ENCODE measurements at regions not wholly inside any gene's neighbourhood (a gene's known extent, or its start where the extent isn't known, plus 50 kb on each side); places are given as distances from the start of the nearest gene placed in this dataset.
A peak's percentile ranks its signal among the peaks of the same experiment; 100 is the strongest.

DNA sequence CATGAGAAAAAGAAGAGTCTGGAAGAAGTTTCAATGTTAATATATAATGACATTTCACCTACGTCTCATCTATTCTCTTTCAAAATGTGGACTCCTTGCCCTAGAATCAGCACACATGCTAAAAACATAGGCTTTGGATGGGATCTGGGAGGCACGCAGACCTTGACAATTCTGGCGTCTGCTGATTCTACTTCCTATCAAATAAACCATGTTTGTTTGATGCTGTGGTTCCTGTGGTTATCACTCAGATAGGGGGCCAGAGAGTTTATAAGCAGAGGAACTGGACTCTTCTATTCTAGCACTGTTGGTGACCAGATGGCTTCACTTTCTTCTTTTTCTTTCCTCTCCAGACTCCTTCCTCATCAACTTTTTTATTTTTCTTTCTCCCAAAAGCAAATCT lies 336.8 kb downstream of the DIPK2A start:
- no peak for DNase-seq

DNA sequence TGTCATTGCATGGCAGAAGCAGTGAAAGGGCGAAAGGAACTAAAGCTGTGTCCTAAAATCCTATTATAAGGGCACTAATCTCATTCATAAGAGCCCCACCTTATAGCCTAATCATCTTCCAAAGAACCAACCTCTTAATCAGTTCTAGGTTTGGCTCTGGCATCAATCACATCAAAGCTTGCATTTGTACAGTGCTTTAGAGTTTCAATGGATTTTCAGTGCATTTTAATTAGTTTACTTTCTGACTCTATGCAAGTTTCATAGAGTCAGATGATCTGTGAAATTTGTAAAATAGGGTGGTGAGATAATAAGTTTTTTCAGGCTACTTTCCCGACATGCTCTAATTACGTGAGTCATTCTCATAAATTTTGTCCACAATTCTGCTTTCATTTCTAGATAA lies 341.1 kb downstream of the DIPK2A start:
- DNase-seq, result no peak

DNA sequence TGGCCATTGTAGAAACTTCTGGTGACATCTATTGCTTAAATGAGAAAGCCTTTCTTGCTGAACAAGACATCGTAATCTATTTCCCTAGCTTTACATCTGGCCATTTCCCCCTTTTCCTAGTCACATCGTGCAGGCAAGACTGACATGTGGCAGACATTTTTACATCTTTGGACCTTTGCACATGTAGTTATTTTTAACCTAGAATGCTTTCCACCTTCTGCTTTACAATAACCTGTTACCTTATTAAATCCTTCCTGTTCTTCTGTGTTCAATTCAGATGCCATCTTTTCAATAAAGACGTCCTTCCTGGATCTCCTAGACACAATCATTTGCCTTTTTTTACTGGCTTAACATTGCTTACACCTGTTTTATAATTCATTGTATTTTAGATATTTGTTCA lies 343.3 kb downstream of the DIPK2A start:
- no peak for DNase-seq

DNA sequence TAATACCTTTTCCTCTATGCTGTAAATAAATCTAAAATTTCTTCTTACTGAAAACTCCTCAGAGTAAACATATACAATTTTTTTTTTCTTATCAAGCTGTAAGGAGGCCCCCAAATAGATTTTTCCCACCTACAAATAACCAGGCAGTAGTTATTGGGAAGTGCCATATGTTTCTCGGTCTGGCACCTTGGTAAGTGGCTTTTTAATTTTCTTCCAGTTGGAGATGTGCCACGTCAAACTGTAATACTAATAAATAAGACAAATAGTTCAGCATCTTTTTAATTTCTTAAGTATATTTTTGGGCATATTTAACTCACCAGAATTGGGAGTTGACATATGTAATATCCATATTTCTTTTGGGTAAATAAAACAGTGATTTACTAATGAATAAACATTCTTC lies 346.3 kb downstream of the DIPK2A start:
- peak; percentile 19 for DNase-seq

DNA sequence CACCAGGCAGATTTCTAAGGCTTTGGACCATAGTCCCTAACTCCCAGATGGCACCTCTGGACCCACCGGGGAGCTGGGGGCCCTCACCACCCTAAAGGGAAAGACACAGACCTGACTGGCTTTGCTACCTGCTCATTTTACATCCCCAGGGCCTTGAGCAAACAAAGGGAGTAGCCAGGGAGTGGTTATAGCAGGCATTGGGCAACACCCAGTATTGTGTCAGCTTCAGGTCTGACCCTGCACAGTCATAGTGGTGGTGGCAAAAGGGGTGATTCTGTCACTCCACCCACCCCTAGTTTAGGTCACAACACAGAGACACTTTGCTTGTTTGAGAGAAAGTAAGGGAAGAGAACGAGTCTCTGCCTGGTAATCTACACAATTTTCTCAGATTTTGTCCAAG lies 352.5 kb downstream of the DIPK2A start:
- DNase-seq, result no peak

DNA sequence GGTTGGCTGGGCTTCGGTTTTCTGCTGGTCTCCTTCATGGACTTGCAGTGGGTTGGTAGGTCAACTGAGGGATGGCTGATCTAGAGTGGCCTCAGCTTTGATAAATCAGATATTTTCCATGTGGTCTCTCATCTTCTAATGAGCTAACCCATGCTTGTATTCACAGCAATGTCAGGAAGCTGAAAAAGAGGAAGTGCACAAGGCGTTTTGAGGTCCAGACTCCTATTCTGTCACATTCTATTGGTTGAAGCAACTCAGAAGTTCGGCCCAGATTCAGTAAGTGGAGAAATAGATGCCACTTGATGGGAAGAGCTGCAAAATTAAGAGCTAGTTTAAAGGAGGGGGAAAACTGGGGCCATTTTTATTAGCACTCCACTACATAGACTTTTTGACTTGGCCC lies 361.2 kb downstream of the DIPK2A start:
- DNase-seq, result no peak

DNA sequence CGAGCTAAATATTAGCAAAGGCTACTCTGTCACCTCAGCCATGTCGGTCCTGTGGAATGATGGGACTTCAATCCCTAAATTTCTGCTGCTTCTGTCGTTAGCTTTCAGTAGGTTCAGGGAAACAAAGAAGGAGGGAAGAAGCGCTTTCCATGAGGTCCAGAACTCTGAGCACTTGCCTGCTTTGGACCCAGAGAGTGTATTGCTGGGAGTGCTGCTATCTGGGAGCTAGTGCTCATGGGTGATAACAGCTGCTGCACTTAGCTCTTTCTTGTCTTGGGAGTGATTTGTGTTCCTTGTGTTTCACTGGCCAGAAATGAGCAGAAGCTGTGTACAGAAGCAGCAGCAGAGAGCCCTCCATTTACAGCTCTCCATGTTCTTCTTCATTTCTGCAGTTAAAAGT lies 369.8 kb downstream of the DIPK2A start:
- DNase-seq, result no peak

DNA sequence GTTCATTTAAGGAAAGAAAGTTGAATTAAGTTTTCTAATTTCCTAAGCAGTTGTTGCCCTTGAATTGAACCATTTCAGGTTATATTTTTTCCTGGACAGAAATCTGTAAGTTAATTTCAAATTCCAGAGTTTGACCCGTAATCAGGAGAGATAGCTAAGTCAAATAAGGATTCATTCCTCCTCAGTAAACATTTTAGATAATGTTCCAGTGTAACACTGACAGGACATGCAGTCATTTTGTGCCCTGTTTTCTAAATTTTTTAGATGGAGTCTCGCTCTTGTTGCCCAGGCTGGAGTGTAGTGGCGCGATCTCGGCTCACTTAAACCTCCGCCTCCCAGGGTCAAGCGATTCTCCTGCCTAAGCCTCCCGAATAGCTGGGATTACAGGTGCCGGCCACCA lies 371.7 kb downstream of the DIPK2A start:
- DNase-seq, result no peak

DNA sequence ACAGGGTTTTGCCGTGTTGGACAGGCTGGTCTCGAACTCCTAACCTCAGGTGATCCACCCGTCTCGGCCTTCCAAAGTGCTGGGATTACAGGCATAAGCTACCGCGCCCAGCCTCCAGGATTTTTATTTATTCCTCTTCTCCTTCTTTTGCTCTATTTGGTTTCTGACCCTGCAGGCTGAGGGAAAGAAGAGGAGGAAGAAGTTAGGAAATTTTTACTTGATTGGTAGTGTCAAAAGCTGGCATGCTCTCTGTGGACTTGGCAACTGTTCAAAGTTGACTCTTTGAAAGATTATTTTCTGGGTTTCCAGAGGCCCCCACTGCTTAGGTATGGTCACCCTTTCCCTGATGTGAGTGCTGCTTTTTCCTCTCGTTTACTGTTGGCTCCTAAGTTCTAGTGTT lies 372.2 kb downstream of the DIPK2A start:
- no peak for DNase-seq

DNA sequence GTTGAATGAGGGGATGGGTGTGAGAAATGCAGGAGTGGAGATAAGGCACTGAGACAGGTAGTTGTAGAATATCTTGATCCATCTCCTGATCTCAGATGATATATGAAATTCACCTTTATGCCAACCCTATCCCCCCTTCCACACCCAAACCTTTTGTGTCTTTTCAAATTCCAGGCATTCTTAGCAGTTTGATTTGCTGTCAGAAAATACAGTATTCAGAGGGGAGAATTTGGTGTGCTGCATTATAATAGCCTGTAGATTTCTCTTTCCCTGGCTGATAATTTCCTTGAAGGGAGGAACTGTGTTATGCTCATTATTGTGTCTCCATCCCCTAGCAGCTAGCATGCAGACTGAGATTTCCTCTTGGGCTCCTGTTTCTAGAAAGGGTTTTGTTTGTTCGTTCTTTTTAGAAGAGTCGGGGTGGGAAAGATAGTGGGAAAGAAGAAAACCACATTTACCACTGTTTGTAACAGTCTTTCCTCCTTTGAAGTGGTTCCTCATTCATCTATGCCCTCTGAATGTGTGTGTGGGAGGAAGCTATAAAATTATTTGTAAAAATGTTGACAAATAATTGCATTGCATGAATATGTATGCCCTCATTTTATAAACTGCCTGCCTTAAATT lies 373.4 kb downstream of the DIPK2A start:
- no peak for DNase-seq

DNA sequence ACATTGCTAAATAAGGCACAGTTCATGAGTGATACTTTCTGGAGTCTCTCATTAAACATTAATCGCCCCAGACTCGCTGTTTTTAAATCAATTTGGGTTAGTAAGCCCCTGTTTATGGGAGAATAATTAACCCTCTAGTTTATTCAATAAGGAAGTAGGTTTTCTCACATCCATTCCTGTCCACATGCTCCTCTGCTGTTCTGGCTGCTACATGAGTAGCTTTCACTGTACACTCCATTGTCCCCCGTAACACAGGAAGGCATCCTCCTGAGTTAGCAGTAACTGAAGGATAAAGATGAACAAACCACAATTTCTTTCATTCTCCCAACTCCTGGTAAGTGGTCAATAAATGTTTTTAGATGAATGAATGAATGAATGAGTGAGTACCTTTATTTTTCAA lies 378.5 kb downstream of the DIPK2A start:
- no peak for DNase-seq

DNA sequence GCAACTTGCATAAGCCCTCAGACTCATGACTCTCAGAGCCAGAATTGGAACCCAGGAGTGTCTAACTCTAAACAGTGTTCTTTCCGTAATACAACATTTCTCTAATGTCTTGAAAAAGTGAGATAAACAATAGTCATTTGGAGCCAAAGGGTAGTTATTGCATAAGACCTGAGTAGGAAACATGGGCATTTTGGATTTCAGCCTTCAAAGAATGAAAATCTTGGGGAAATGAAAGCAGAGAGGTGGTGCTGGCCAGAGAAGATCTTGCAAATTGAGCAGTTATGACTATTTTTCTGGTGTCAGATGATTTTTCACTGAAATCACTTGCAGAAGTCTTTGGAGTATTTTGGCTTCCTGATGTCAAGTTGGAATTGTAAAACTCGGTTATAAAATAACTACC lies 379.4 kb downstream of the DIPK2A start:
- no peak for DNase-seq

DNA sequence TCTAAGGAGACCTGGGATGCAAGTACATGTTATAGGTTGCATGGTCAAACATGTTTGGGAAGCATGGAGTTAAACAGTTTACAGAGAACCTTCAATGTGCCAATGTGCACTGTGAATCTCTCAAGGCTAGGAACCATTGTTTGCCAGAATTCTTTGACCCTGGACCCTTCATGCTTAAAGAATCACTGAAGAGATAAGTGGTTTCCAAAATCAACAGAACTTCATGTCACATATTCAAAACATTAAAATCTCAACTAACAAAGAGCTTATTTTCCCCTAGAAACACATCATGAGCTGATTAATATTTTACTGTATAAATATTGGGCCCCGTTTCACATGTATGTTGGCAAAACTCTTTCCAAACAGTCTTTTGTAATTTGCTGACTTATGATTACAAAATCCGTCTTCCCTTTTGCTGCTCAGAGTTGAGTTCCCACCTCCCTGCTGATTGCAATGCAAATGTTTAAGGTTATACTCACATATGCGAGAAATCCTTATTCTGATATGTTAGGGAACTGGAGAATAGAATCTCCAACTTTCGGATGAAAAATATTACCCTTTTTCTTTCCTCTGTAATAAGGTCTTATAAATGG lies 380.2 kb downstream of the DIPK2A start:
- no peak for DNase-seq

DNA sequence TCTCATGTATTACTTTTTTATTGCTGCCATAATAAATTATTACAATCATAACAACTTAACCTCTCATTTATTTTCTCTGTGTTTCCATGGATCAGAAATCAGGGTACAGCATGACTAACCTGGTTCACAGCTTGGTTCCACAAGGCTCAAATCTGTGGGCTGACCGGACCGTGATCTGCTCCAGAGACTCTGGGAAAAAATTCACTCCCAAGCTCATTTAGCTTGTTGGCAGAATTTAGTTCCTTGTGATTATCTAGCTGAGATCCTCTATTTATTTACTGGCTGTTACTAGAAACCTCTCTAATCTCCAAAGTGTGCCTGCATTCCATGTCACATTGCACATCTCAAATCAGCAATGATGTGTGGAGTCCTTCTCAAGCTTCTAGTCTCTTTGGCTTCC lies 386.6 kb downstream of the DIPK2A start:
- no peak for DNase-seq

DNA sequence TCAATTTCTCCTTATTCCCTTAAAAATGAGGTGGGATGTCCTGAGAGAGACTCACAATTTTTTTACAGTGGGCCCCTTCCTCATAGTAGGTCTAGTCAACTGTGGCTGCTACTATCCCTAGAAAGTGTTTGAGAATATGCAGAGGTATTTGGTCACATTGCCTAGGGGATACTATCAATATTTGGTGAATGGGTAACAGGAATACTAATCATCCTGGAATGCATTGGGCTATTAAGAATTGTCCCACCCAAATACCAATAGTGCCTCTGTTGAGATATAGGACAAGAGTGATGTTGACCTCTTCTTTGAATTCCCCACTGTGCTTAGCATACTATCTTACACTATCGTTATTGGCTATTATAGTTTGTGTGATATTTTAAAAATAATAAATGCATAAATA lies 389.4 kb downstream of the DIPK2A start:
- DNase-seq, result no peak

DNA sequence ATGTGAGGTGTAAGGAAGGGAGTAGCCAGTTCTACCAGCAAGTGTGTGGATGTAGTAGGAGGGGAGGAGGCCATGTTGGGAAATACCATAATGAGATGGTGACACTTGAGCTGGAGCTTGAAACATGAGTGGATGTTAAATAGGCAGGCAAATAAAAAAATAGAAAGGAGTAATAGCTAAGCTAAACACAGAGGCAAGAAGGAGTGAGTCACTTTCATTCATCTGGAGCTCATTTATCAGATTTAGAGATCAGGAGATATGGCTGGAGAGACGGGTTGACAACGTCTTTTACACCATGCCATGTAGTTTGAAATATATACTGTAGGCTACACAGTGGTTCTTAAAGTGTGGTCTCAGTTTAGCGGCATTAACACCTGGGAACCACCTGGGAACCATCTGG lies 390.5 kb downstream of the DIPK2A start:
- DNase-seq, result no peak

DNA sequence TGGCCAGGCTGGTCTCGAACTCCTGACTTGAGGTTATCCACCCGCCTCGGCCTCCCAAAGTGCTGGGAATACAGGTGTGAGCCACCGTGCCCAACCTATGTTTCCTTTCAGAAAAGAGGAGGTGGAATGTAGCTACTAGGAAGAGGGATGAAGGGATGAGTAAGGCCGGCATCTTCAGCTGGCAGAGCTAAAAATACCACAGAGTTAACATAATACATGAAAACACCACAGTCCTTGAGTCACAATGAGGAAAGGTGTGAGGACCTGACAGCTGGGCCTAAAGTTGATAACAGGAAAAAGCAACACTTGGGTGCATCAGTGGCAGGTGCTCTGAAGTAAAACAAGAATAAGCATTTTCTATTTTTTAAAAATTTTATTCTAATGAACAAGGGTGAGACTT lies 392.2 kb downstream of the DIPK2A start:
- DNase-seq, result no peak

DNA sequence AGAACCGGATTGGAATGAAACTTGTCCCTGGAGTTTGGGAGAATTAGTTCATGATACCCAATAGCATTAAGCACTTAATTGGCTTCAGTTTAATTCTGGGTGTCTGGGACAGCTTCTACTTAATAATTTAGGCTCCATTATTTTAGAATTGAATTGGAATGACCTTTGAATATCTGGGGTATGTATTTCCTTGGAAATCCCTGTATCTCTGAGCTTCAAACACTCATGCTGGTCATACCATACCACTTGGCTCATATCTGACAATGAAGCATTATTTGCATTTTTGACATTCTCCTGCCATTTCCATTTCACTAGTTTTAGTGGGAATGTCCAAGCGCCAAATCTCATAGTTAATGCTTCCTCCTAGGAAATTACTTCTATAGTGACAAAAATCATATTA lies 393.1 kb downstream of the DIPK2A start:
- no peak for DNase-seq

DNA sequence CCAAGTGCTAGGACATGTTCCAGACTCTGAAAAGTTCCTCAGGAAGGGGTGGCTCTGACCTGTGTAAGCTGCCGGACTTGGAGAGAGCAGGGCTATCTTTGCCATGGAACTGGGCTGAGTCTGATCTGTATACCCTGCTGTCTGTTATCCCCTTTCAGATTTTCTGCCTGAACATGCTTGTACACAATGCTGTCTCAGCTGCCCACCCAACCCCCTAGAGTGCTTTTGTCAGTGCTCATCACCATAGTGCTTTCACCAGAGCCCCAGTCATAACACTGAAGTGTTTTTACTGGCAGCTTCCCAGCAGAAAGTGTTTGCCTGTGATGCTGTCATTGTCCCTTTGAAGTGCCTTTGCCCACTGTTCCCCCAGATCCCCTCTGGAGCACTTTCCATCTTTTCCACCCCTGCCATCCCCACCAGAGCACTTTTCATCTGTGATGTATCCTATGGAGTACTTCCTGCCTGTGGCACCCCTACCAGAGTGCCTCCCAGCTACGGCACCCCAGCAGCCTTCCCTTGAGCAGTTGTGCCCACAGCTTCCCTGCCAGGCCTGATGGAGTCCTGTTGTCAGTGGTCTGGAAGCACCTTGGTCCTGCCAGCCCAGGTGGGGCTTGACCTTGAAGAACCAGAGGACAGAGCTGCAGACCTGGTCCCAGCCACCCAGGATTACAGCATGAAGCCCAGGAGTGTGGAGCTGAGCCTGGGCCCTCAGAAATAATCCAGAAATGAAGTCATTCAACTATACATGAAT lies 397.7 kb downstream of the DIPK2A start:
- no peak for DNase-seq

DNA sequence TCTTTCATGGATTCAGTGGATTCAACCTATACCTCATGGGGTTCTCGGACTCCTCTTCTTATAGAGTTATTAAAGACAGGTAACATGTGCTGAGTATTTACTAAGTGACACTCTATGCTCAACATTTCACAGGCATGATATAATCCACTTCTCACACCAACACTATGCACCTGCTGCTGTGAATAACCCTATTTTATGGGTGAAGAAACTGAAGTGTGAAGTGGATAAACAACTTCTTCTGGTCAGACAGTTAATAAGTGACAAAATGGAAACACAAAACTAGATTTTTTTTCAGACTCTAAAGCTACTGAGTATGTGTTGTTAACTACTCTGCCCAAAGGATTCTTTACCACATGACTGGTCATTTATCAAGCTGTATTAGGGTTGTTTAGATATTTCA lies 403.5 kb downstream of the DIPK2A start:
- DNase-seq, result no peak

DNA sequence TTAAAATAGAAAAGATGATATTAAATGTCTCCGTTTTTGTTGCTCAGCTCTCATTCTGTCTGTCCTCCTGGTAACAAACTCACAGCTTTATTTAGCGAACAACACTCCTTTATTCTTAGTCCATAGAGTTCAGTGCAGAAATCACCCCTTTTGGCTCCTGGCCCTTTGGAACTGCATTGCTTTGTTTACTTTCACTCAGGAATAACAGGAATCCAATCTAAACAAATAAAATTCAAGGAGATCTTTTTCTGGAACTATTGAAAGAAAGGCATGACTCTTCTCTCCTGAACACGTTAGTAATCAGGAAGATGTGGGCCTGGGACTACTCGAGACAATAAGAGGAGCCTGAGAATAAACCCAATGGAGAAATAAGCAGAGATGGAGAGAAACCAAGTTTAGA lies 409.2 kb downstream of the DIPK2A start:
- DNase-seq, result no peak

DNA sequence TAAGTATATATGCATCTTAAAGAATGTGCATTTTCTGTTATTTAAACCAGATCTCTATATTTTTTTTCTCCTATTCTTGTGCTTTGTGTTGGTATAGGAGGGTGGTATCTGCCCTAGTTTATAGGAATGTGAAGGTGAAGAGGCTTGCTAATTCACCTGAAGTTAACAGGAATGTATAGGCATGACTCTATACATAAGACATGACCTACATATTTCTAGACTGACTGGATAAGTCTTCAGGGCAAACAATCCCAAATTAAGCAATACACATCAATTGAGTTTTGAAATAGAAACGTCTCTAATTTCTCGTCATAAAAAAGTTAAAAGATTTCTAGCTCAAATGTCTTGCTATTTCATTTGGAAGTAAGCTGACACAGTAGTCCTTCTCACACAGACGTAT lies 410.0 kb downstream of the DIPK2A start:
- no peak for DNase-seq

DNA sequence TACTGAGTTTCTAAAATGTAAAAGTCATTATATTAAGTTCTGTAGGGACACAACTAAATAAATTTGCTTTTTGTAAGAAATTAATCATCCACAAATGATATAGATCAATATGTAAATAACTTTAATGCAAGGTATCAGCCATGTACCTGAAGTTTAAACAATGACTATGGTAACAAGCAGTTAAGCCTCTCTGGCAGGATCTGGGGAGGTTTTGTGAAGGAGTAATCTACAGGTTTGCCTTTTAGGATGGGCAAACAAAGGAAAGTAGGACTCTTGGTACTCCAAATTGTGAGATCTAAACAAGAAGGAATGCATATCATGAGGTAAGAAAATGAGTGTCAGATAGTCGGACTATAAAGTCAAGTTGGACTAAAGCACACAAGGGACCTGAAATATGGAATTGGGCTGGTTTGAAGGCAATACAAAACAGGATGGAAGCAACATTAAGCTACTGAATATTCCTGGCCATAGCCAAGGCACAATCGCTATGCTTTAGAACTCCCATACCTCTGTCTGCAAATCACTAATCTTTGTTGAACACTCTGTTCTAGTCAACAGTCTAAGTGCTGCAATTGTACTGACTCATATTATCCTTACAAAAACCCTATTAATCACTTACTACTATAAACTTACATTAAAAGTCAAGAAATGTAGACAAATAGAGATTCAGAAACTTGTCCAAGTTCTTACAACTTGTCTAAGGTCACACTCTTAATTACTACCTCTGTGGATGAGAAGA lies 412.8 kb downstream of the DIPK2A start:
- DNase-seq, result no peak

DNA sequence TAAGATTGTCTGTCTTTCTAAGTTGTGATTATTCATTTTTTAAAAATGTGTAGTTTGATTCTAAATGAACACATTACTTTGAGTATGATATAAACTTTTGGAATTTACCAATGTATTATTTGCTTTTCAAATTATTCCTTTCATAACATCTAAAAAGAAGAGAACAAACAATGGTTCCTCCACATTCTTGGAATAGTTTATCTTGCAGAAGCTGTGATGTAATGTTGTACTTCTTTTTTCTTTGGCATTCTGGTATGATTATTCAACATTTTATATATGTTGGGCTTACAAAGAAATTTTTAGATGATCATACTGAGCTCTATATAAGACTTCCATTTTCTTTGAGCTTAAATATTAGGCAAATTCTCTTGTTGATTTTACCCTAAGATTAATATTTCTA lies 419.2 kb downstream of the DIPK2A start:
- DNase-seq, result no peak
